ENCODE measurements at regions not wholly inside any gene's neighbourhood (a gene's known extent, or its start where the extent isn't known, plus 50 kb on each side); places are given as distances from the start of the nearest gene placed in this dataset.

DNA sequence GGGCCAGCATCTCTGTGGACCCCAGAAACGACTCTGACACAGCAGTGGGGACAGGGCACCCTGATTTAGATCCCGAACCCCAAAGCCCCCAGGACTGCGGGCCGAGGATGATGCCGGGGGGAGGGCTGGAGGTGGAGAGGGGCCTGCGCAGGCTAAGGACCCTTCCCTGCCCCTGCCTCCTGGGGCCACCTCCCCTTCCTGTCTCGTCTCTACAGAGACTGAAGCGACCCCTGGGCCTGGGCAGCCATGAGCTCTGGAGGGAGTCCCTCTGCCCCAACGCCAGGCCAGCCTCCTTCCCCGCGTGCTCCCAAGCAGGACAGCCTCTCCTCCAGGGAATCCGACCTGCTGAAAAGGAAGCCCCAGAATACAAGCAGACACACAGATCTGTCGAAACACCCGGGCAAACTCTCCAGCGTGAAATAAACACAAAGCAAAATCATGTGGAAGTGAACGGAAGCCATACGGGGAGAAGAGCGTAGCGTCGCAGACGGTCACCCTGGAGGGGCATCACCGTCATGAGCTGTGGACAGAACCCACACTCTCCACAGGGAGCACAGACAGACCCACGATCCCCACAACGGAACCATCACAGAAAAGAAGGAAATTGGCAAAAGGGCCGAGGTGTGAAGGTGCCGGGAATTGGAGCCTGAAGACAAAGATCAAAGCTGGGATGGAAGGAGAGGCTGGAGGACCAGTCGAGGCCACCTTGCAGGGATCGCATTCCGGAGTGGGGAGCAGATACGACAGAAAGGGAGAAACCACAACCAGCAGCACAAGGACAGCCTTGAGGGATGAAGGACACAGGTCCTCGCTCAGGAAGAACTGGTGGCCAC lies 51.0 kb upstream of the CTDP1 start:
- no peak for DNase-seq

DNA sequence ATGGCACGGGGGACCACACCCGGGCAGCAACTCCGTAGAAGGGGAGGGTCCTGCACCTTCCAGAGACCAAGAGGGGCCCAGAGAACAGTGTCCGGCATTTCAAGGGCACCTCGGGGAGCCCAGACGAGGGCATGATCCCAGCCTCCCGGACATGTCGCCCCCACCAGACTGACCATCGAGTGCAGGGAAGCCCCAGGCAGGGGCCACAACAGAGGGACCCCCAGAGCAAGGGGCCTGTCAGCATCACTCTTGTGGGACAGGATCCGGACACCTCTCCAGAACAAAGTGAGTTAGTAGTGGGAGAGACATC lies 50.4 kb upstream of the CTDP1 start:
- no peak for DNase-seq

DNA sequence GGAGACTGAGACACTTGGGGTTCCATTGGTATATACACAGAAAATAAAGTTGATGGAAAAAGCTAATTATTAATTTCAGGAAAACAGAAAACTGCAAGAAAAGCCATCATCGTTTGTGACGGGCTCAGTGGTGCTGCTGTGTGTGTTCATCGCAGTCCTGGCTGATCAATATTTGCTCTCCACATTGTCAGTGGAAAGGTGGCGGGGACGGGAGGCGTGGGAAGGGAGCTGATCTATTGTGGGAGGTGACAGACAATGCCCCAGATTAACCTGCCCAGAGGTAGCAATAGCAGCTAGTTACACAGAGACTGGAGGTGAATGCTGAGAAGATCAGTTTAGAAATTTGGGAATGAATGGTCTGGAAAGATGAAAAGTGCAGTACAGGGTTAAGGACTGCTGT lies 50.0 kb upstream of the CTDP1 start:
- no peak for DNase-seq

Measured in CD4-positive, alpha-beta T cell treated with Interleukin-4 for 1 hour (primary cell).